Thymus (tissue), 11 donors: ENCODE measurements at regions not wholly inside any gene's neighbourhood (a gene's known extent, or its start where the extent isn't known, plus 50 kb on each side); places are given as distances from the start of the nearest gene placed in this dataset.

Experiments
- DNase-seq, 9 donors: peaks; one replicate each; pipeline ENCODE4 v3.0.0-alpha.2; 2013; ENCODE audit warnings: low spot score in 9 of 9, low read depth in 6 of 9, missing footprints in 1 of 9
- H3K27ac ChIP-seq, 2 donors: one replicate each; pipeline ENCODE4 v1.5.1; 2013; ENCODE audit warnings: control low read depth in 1 of 2, low read depth in 1 of 2, low read length in 1 of 2, mild to moderate bottlenecking in 1 of 2, moderate library complexity in 1 of 2
- H3K27me3 ChIP-seq, 2 donors: one replicate each; pipeline ENCODE4 v1.5.1; 2013; ENCODE audit warnings: low read length in 1 of 2; ENCODE audit not compliant: control insufficient read depth in 2 of 2, insufficient read depth in 1 of 2
- H3K36me3 ChIP-seq, 2 donors: one replicate each; pipeline ENCODE4 v1.5.1; 2013; ENCODE audit warnings: low read length in 1 of 2, mild to moderate bottlenecking in 1 of 2, moderate library complexity in 1 of 2; ENCODE audit not compliant: control insufficient read depth in 2 of 2, insufficient read depth in 2 of 2
- H3K4me1 ChIP-seq, 2 donors: one replicate each; pipeline ENCODE4 v1.5.1; 2013; ENCODE audit warnings: low read length in 2 of 2; ENCODE audit not compliant: control insufficient read depth in 2 of 2, insufficient read depth in 2 of 2
- H3K4me3 ChIP-seq, 2 donors: one replicate each; pipeline ENCODE4 v1.5.1; 2013; ENCODE audit warnings: low read length in 2 of 2, control low read depth in 1 of 2, mild to moderate bottlenecking in 1 of 2
- H3K9me3 ChIP-seq, 2 donors: one replicate each; pipeline ENCODE4 v1.5.1; 2013; ENCODE audit warnings: low read length in 1 of 2, mild to moderate bottlenecking in 1 of 2; ENCODE audit not compliant: control insufficient read depth in 2 of 2, insufficient read depth in 1 of 2
- WGBS: extraction: QIAGEN DNeasy Blood & Tissue Kit; methylation state at CpG from one replicate; pipeline ENCODE4 v1.1.7; 2013; 5-methylcytosine and 5-hydroxymethylcytosine counted together
- donor health status: healthy.

DNA sequence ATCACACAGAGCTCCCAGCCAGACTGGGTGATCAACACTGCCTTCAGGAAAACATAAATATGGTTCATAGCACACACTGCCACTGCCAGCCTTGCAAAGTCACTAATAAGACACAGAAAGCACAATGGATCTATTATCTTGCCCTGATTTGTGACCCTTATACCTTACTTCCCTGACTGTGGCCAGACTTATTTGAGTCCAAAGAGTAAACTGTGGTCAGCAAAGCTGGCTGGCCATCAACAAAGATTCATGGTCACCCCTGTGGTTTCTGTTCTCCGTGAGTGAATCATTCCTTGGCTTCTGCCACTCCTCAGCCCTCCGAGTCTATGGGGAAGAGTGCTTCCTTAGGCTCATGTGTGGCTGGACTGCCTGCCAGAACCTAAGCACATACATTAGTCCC lies 437.7 kb downstream of the RAP2B start:
- Histone ChIP-seq H3K9me3 (no peaks in the 10 kb centered on the region), H3K4me3 (no peak overlapping the region), H3K27me3 (no peaks in the 10 kb centered on the region), H3K27ac (no peak overlapping the region), H3K4me1 (no peaks in the 10 kb centered on the region), H3K36me3 (no peaks in the 10 kb centered on the region)
- DNase-seq = no peak
- WGBS = 88% methylated on average over 2 of the region's 2 CpGs

DNA sequence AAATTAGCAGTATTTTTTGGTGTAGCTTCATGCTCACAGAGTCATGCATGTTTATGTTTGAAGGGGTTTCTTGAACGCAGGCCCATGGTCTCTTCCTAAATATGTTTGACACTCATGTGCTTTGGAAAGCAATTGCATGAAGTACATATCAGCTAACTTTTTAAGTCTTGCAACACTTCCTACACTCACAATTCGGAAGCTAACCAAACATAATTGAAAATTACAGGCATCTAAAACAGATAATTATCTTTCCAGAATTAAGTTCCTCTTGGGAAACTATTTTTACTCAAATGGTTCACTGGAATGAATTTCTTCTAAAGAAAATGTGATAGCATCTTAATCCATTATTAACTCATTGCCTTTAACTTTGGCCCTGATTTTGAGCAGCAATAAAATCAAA lies 438.9 kb downstream of the RAP2B start:
- whole genome bisulfite sequencing = 95% methylated on average over 2 of the region's 2 CpGs
- Histone ChIP-seq H3K4me1 (no peaks in the 10 kb centered on the region), H3K27ac (no peak overlapping the region), H3K27me3 (no peaks in the 10 kb centered on the region), H3K4me3 (no peak overlapping the region), H3K36me3 (no peaks in the 10 kb centered on the region), H3K9me3 (no peaks in the 10 kb centered on the region)
- DNase-seq = no peak

DNA sequence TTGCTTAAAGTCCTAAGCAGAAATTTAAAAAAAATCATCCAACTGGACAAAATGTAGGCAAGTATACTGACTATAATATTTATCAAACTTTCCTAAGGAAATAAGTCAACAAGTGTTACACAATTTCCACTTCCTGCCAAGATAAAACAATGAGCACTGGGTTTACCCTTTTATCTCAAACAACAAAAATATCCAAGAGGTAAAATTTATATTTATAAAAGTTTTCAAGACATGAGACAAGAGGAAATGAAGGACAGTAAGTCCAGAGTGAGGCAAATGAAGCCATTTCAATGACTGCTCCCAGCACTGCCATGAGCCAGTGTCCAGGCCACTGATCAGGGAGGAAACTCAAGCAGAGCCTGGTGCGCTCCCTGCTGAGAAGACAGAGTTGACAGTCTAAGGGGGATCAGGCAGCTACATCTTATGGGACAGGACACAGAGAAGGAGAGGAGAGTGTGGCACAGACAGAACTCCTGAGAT lies 439.4 kb downstream of the RAP2B start:
- H3K4me3 ChIP-seq = no peak overlapping the region
- no peak overlapping the region for H3K27ac ChIP-seq
- no peaks in the 10 kb centered on the region for H3K36me3 ChIP-seq
- H3K4me1 ChIP-seq = no peaks in the 10 kb centered on the region
- no peak for DNase-seq
- WGBS = 98% methylated on average over 1 of the region's 1 CpG
- H3K9me3 ChIP-seq = no peaks in the 10 kb centered on the region
- H3K27me3 ChIP-seq = no peaks in the 10 kb centered on the region

DNA sequence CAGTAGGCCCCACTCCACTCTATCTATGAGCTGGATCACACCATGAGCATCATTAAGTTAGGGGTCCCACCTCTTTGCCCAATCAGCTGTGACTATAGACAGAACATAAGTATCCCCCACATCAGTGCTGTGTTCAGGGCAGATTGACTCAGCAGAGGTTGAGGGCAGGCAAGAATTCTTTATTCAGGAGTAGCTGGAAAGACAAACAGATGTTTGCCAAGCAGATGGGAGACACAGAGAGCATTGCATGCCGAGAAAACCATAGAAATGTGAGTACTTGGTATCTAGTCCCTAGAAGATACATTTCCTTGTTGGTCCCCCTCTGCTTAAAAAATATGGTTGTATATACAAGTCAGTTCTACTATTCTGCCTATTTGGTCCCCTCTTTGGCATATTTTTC lies 440.8 kb downstream of the RAP2B start:
- DNase-seq = no peak
- Histone ChIP-seq H3K27me3 (no peaks in the 10 kb centered on the region), H3K4me3 (no peak overlapping the region), H3K4me1 (no peaks in the 10 kb centered on the region), H3K27ac (no peak overlapping the region), H3K9me3 (no peaks in the 10 kb centered on the region), H3K36me3 (no peaks in the 10 kb centered on the region)
- WGBS = 95% methylated on average over 1 of the region's 1 CpG

DNA sequence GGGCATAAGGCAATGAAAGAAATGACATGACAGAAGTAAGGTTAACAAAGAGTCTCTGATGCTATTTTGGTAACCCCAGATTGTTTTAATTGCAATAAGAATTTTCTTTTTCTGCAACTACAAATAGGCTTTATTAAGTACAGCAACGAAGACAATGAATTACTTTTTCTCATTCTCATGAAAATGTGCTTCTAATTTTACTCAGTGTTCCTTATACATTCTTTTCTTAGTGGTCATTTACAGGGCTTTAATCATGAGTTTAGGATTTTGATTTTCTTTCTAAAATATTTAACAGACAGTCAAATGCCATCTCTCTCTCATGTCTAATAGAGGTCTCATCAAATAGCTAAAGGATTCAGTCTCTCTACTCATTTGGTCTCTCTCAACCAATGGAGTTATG lies 452.1 kb downstream of the RAP2B start:
- Histone ChIP-seq H3K4me3 (no peak overlapping the region), H3K9me3 (no peaks in the 10 kb centered on the region), H3K27ac (no peak overlapping the region), H3K4me1 (peaks cover 0 to 5% of the 10 kb centered on the region in 2 donors), H3K36me3 (no peaks in the 10 kb centered on the region), H3K27me3 (no peaks in the 10 kb centered on the region)
- 95% methylated on average over 1 of the region's 1 CpG for WGBS
- DNase-seq = no peak

DNA sequence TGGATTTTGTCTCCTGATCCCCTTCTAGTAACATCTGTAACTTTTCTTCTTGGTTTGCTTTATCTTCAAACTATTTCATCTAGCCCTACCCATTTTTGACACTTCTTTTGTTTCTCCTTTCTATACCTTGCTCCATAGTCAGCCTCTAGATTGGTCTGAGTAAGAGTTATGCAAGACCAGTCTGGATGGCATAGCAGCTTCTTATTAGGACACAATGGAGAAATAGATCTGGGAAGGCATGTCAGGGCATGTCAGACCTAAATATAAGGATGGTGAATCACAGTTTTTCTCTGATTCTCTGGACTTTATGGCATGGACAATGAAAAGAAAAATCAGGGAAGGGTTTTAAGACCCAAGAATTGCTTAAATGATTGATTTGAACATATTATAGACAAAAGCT lies 452.5 kb downstream of the RAP2B start:
- H3K4me1 ChIP-seq = peaks cover 0 to 5% of the 10 kb centered on the region in 2 donors
- H3K36me3 ChIP-seq = no peaks in the 10 kb centered on the region
- no peak overlapping the region for H3K4me3 ChIP-seq
- H3K9me3 ChIP-seq = no peaks in the 10 kb centered on the region
- no peak for DNase-seq
- no peaks in the 10 kb centered on the region for H3K27me3 ChIP-seq
- H3K27ac ChIP-seq = no peak overlapping the region

DNA sequence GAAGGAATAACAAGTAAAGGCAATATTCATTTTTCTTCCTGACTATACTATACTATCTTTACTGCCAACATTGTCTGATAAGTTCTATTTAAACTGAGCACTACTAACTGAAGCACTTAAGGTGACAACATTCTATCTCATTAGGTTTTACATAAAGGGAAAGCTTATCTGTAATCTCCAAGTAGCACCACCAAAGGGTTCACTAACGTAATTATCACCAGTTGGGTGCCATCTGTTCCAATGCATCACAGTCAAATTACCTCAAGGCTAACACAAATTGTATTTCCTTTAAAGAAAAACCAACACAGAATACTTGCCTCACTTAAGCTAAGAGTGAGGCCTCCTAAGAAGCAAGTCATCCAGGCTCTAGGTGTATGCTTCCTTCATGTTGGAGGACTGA lies 453.8 kb downstream of the RAP2B start:
- H3K4me3 ChIP-seq = no peak overlapping the region
- no peaks in the 10 kb centered on the region for H3K27me3 ChIP-seq
- peak overlapping the region in 1 of 2 donors; percentile 14 for H3K27ac ChIP-seq
- peak in 1 of 9 donors; percentile 41 for DNase-seq
- no peaks in the 10 kb centered on the region for H3K9me3 ChIP-seq
- no peaks in the 10 kb centered on the region for H3K36me3 ChIP-seq
- peaks cover 0 to 5% of the 10 kb centered on the region in 2 donors for H3K4me1 ChIP-seq
- 32% methylated on average over 1 of the region's 1 CpG for WGBS

DNA sequence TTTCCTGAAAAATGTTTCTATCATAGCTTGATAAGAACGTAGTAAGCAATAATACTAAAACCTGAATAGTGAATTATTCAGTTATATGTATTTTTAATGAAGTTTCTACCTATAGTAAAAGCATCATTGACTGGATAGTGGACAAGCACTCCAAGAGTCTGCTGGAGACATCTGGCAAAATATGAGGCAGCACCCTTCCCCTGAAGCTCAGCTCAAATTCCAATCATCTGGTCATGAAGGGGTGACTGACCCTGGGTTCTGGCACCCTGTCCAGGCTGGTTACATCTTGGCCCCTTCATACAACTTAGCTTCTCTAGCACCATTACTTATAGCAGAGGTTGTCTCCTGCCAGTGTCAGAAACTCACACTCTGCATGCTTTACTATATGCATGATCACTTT lies 455.4 kb downstream of the RAP2B start:
- H3K9me3 ChIP-seq = no peaks in the 10 kb centered on the region
- no peaks in the 10 kb centered on the region for H3K27me3 ChIP-seq
- no peak overlapping the region for H3K4me3 ChIP-seq
- DNase-seq = no peak
- H3K4me1 ChIP-seq = peaks cover 0 to 14% of the 10 kb centered on the region in 2 donors
- H3K27ac ChIP-seq = no peak overlapping the region
- no peaks in the 10 kb centered on the region for H3K36me3 ChIP-seq
- WGBS = 92% methylated on average over 1 of the region's 1 CpG

DNA sequence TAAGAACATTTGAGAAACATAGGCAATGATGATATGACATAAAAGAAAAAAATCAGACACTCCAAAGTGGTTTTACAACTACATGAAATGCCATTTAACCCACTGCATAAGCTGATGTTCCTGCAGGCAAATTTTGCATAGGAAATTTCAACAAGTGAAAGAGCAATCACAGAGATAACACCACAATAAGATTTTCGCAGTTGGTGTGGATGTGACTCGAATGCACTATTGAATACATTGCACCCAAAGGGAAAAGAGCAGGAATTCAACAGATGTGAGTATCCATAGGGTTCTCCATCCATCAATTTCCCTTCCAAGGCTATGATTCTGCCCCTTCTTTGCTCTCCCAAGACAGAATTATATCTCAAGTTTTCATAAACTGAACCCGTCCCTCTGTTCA lies 456.1 kb downstream of the RAP2B start:
- WGBS = 97% methylated on average over 3 of the region's 3 CpGs
- Histone ChIP-seq H3K4me3 (no peak overlapping the region), H3K4me1 (peaks cover 0 to 14% of the 10 kb centered on the region in 2 donors), H3K27ac (no peak overlapping the region), H3K27me3 (no peaks in the 10 kb centered on the region), H3K36me3 (no peaks in the 10 kb centered on the region), H3K9me3 (no peaks in the 10 kb centered on the region)
- DNase-seq = no peak

DNA sequence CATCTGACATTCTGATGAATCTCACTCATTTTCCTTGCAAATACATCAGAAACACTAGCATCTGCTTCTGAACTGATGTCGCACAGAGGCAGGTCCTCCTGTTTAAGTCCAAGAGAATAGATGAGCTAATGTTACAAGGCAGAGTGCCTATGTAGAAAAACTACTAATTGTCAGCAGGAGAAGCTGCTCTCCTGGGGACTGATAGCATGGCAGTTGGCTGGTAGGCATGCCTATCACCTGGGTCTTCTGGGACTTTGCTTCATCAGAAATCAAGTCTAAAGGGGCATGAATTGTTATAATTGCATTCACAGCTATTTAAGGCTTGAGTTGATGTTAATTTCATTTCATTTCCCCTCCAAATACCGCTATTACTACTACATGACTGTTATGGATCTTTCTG lies 457.2 kb downstream of the RAP2B start:
- peaks cover 0 to 18% of the 10 kb centered on the region in 2 donors for H3K4me1 ChIP-seq
- DNase-seq = no peak
- WGBS = 97% methylated on average over 2 of the region's 2 CpGs
- no peak overlapping the region for H3K27ac ChIP-seq
- no peak overlapping the region for H3K4me3 ChIP-seq
- H3K36me3 ChIP-seq = no peaks in the 10 kb centered on the region
- no peaks in the 10 kb centered on the region for H3K27me3 ChIP-seq
- no peaks in the 10 kb centered on the region for H3K9me3 ChIP-seq
